Upper lobe of left lung (tissue), 6 donors: ENCODE measurements at regions not wholly inside any gene's neighbourhood (a gene's known extent, or its start where the extent isn't known, plus 50 kb on each side); places are given as distances from the start of the nearest gene placed in this dataset.

ENCODE experiments used
- ATAC-seq, 2 donors: fragments of 200-7000 bp; cut with Tn5 transposase; one replicate each; pipeline ENCODE4 v1.9.1; 2022; ENCODE audit warnings: mild to moderate bottlenecking in 2 of 2, moderate library complexity in 2 of 2; ENCODE audit not compliant: low FRiP score in 2 of 2
- DNase-seq, 2 donors: peaks; one replicate each; pipeline ENCODE4 v3.0.0-alpha.2; 2019 to 2020
- H3K27ac ChIP-seq, 4 donors: fragments of 200-600 bp; sonication (generic); one replicate each; pipeline ENCODE4 v1.5.1; 2016 to 2019
- H3K27me3 ChIP-seq, 4 donors: fragments of 200-600 bp; sonication (generic); one replicate each; pipeline ENCODE4 v1.5.1; 2017 to 2019
- H3K36me3 ChIP-seq, 4 donors: fragments of 200-600 bp; sonication (generic); one replicate each; pipeline ENCODE4 v1.5.1; 2016 to 2019
- H3K4me1 ChIP-seq, 4 donors: fragments of 200-600 bp; sonication (generic); one replicate each; pipeline ENCODE4 v1.5.1; 2018 to 2019
- H3K4me3 ChIP-seq, 4 donors: fragments of 200-600 bp; sonication (generic); one replicate each; pipeline ENCODE4 v1.5.1; 2017 to 2019; ENCODE audit warnings: mild to moderate bottlenecking in 2 of 4, moderate library complexity in 1 of 4
- H3K9me3 ChIP-seq, 4 donors: fragments of 200-600 bp; sonication (generic); one replicate each; pipeline ENCODE4 v1.5.1; 2018 to 2019
- EP300 ChIP-seq, 4 donors: sonication (generic); formaldehyde crosslinking; IDR thresholded peaks; one replicate each; pipeline ENCODE4 v1.5.1; 2017; ENCODE audit warnings: antibody characterized with exemption in 4 of 4, control low read depth in 2 of 4
- POLR2A ChIP-seq, 4 donors: fragments of 450-650 bp; IDR thresholded peaks; one replicate each; pipeline ENCODE4 v1.5.1; 2016 to 2017; ENCODE audit warnings: antibody characterized with exemption in 4 of 4, mild to moderate bottlenecking in 2 of 4
- POLR2AphosphoS5 ChIP-seq, 2 donors: sonication (generic); formaldehyde crosslinking; IDR thresholded peaks; one replicate each; pipeline ENCODE4 v1.5.1; 2017; ENCODE audit warnings: antibody characterized with exemption in 2 of 2
- WGBS, 2 donors: methylation state at CpG; one replicate each; pipeline ENCODE4 v1.1.5; 2017 to 2018; 5-methylcytosine and 5-hydroxymethylcytosine counted together
- TF ChIP-seq, protein P1 (sequence below), 6 experiments: fragments of 450-650 bp in 4 of 6; fragments of 200-600 bp in 2 of 6; sonication (generic) in 2 of 6; IDR thresholded peaks; one replicate each; pipeline ENCODE4 v1.5.1; 2016 to 2019; ENCODE audit warnings: antibody characterized with exemption in 6 of 6
- donor health status: DM: no; HTN: no; CAD: no; lungs with moderate emphysema.
- donor health status: DM: no; HTN: yes; CAD: no; lungs with severe emphysema.

DNA sequence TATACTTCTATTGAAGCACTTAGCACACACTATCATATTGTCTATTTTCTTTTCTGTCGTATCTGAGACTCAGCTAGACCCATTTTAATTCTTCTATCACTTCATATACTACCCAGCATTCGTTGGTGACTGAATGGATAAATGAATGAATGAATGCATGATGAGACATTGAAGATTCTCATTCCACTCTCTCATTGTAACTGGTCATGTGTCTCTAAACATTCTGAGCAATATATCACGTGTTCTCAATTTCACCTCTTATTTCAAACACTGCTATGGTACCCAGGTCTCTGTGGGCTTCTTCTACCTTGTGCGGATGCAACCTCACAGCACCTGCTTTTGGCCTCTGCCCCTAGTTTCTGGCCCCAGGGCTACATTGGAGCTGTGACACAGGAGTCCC lies 65.2 kb upstream of the USPL1 start:
- TF ChIP-seq EP300 (IDR thresholded peaks at IDR 0.05) (no peak), POLR2AphosphoS5 (IDR thresholded peaks at IDR 0.05) (no peak), POLR2A (IDR thresholded peaks at IDR 0.05) (no peak)
- TF ChIP-seq, protein P1, sequence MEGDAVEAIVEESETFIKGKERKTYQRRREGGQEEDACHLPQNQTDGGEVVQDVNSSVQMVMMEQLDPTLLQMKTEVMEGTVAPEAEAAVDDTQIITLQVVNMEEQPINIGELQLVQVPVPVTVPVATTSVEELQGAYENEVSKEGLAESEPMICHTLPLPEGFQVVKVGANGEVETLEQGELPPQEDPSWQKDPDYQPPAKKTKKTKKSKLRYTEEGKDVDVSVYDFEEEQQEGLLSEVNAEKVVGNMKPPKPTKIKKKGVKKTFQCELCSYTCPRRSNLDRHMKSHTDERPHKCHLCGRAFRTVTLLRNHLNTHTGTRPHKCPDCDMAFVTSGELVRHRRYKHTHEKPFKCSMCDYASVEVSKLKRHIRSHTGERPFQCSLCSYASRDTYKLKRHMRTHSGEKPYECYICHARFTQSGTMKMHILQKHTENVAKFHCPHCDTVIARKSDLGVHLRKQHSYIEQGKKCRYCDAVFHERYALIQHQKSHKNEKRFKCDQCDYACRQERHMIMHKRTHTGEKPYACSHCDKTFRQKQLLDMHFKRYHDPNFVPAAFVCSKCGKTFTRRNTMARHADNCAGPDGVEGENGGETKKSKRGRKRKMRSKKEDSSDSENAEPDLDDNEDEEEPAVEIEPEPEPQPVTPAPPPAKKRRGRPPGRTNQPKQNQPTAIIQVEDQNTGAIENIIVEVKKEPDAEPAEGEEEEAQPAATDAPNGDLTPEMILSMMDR (IDR thresholded peaks at IDR 0.05), result no peak
- no peak for ATAC-seq
- DNase-seq, result no peak
- no peak overlapping the region for H3K27ac ChIP-seq
- no peaks in the 10 kb centered on the region for H3K27me3 ChIP-seq
- 87 to 91% methylated on average over 4 of the region's 4 CpGs for WGBS, 2 donors
- no peaks in the 10 kb centered on the region for H3K4me1 ChIP-seq
- no peak overlapping the region for H3K4me3 ChIP-seq
- H3K36me3 ChIP-seq, result no peaks in the 10 kb centered on the region
- no peaks in the 10 kb centered on the region for H3K9me3 ChIP-seq

GRCh38 chr13:30559274-30559673 lies 58.4 kb upstream of the USPL1 start:
- TF ChIP-seq, protein P1 (IDR thresholded peaks at IDR 0.05), result no peak
- TF ChIP-seq EP300 (IDR thresholded peaks at IDR 0.05) (no peak), POLR2A (IDR thresholded peaks at IDR 0.05) (no peak), POLR2AphosphoS5 (IDR thresholded peaks at IDR 0.05) (no peak)
- H3K27ac ChIP-seq, result no peak overlapping the region
- no peaks in the 10 kb centered on the region for H3K9me3 ChIP-seq
- H3K4me1 ChIP-seq, result no peaks in the 10 kb centered on the region
- no peak overlapping the region for H3K4me3 ChIP-seq
- ATAC-seq (no peak), DNase-seq (no peak)
- H3K36me3 ChIP-seq, result no peaks in the 10 kb centered on the region
- H3K27me3 ChIP-seq, result no peaks in the 10 kb centered on the region
- WGBS, 2 donors, result 86 to 97% methylated on average over 4 of the region's 4 CpGs

DNA sequence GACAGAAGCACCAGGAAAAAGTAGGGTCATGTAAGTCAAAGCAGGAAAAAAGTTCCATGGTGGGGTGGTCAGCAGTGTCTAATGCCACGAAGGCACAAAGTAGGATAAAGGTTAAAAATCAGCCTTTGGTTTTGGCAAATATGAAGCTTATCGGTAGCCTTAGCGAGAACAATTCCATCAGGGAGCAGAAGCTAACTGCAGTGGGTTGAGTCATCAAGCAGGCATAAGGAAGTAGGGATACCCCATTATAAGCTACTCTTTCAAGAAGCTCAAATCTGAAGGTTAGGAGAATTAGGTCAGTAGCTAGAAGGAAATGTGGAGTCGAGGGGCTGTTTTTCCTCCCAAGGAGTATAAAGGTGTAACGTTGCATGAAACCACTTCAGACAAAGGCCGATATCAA lies 57.5 kb upstream of the USPL1 start:
- H3K4me3 ChIP-seq, result no peak overlapping the region
- TF ChIP-seq, protein P1 (IDR thresholded peaks at IDR 0.05), result no peak
- TF ChIP-seq POLR2AphosphoS5 (IDR thresholded peaks at IDR 0.05), result no peak
- no peak for TF ChIP-seq POLR2A (IDR thresholded peaks at IDR 0.05)
- no peak for TF ChIP-seq EP300 (IDR thresholded peaks at IDR 0.05)
- H3K27ac ChIP-seq, result no peak overlapping the region
- no peaks in the 10 kb centered on the region for H3K27me3 ChIP-seq
- H3K4me1 ChIP-seq, result no peaks in the 10 kb centered on the region
- H3K9me3 ChIP-seq, result no peaks in the 10 kb centered on the region
- H3K36me3 ChIP-seq, result no peaks in the 10 kb centered on the region
- no peak for DNase-seq
- WGBS, 2 donors, result 75 to 76% methylated on average over 6 of the region's 6 CpGs
- no peak for ATAC-seq

- no peak overlapping the region for H3K27ac ChIP-seq
- DNase-seq (no peak), ATAC-seq (no peak)
- H3K4me1 ChIP-seq, result no peaks in the 10 kb centered on the region
- no peaks in the 10 kb centered on the region for H3K27me3 ChIP-seq
- no peaks in the 10 kb centered on the region for H3K9me3 ChIP-seq
- H3K4me3 ChIP-seq, result no peak overlapping the region
- WGBS, 2 donors, result 92% methylated on average over 4 of the region's 4 CpGs
- TF ChIP-seq EP300 (IDR thresholded peaks at IDR 0.05) (no peak), POLR2A (IDR thresholded peaks at IDR 0.05) (no peak), POLR2AphosphoS5 (IDR thresholded peaks at IDR 0.05) (no peak)
- TF ChIP-seq, protein P1 (IDR thresholded peaks at IDR 0.05), result no peak
- no peaks in the 10 kb centered on the region for H3K36me3 ChIP-seq
Measured at GRCh38 chr13:30561511-30561910, 56.2 kb upstream of the USPL1 start.

DNA sequence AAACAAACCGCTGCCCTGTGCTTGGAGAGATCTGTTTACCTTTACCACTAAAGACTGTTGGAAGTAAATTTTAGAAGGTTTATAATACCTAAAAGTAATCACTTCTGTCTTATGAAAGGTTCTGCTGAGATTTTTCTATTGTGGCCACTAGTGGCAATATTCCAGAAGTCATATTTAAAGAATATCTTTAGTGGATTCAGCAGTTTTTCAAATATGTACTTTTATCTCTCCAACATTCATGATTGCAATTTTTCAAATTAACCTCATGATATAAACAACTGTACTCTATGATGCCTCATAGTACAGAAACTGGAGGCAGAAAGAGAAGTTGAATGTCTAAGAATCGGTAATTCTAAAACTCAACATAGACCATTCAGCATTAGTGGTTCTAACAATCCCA lies 53.2 kb upstream of the USPL1 start:
- 88 to 93% methylated on average over 2 of the region's 2 CpGs for WGBS, 2 donors
- Histone ChIP-seq H3K9me3 (no peaks in the 10 kb centered on the region), H3K4me3 (no peak overlapping the region), H3K36me3 (no peaks in the 10 kb centered on the region), H3K27me3 (no peaks in the 10 kb centered on the region), H3K4me1 (no peaks in the 10 kb centered on the region), H3K27ac (no peak overlapping the region)
- ATAC-seq (no peak), DNase-seq (no peak)
- TF ChIP-seq POLR2A (IDR thresholded peaks at IDR 0.05) (no peak), POLR2AphosphoS5 (IDR thresholded peaks at IDR 0.05) (no peak), EP300 (IDR thresholded peaks at IDR 0.05) (no peak)
- TF ChIP-seq, protein P1 (IDR thresholded peaks at IDR 0.05), result no peak
